GM12892 (cell line): ENCODE measurements at regions not wholly inside any gene's neighbourhood (a gene's known extent, or its start where the extent isn't known, plus 50 kb on each side); places are given as distances from the start of the nearest gene placed in this dataset.

Experiments used
- DNase-seq: peaks from one replicate; pipeline ENCODE4 v3.0.0; 2011; ENCODE audit not compliant: insufficient read length
- FAIRE-seq: peaks from 2 replicates; lab custom pipeline; 2011; peaks lifted over from hg19 to GRCh38; lab: Jason Lieb, UNC
- POLR2A ChIP-seq: IDR thresholded peaks from 2 replicates; pipeline ENCODE4 v1.6.1; 2011; ENCODE audit warnings: low read depth, low read length, control low read depth
- POLR2AphosphoS5 ChIP-seq: IDR thresholded peaks from 2 replicates; pipeline ENCODE4 v1.6.1; 2011; ENCODE audit warnings: low read depth, low read length, control low read depth
- TAF1 ChIP-seq: IDR thresholded peaks from 2 replicates; pipeline ENCODE4 v1.6.1; 2011; ENCODE audit warnings: low read depth, mild to moderate bottlenecking, control low read depth, low read length, borderline replicate concordance

DNA sequence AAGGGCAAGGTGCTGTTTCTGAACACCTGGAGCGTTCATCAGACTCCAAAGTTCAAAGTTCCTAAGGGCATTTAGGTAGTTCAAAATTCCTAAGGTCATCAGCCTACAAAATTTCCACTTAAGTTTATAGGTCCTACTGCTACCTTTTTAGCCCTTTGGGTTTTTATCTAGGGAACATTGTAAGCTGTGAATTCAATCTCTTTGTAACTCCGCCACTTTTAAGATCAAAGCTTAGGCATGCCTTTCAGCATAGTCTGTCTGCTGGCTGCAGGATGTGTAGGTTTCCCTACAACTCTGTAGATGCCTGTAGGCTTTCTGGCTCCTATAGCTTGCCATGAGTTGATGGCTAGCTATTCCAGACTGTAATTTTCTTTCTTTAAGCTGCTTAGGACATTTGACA is 291.6 kb downstream of the MAP2K6 start:
- no peak for TF ChIP-seq TAF1
- TF ChIP-seq POLR2AphosphoS5 = no peak
- TF ChIP-seq POLR2A = no peak
- DNase-seq (no peak), FAIRE-seq (no peak)

GRCh38 chr17:69709441-69709840 is 294.9 kb downstream of the MAP2K6 start:
- FAIRE-seq = no peak
- no peak for DNase-seq
- TF ChIP-seq TAF1 = no peak
- TF ChIP-seq POLR2A = no peak
- no peak for TF ChIP-seq POLR2AphosphoS5

GRCh38 chr17:69710926-69711325 is 296.4 kb downstream of the MAP2K6 start:
- DNase-seq (no peak), FAIRE-seq (no peak)
- TF ChIP-seq POLR2A = no peak
- TF ChIP-seq POLR2AphosphoS5 = no peak
- no peak for TF ChIP-seq TAF1

DNA sequence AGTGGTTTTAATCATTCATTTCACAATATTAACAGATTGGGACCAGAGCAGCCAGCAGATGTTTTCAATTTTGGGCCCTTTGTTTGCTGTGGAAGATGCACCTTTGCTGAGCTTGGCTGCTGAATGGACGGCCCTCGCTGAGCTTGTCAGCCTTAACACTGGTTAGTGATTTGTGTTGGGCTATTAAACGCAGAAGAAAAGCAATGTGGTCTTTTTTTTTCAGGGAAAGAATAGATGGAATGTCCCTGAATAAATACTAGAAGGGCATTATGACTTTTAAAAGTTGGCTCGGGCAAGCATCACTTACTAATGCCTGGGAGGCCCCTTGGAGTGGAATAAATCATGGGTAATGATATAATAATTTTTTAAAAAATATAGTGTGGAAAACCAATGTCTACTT is 297.0 kb downstream of the MAP2K6 start:
- DNase-seq = no peak
- no peak for FAIRE-seq
- TF ChIP-seq POLR2A (no peak), POLR2AphosphoS5 (no peak), TAF1 (no peak)

DNA sequence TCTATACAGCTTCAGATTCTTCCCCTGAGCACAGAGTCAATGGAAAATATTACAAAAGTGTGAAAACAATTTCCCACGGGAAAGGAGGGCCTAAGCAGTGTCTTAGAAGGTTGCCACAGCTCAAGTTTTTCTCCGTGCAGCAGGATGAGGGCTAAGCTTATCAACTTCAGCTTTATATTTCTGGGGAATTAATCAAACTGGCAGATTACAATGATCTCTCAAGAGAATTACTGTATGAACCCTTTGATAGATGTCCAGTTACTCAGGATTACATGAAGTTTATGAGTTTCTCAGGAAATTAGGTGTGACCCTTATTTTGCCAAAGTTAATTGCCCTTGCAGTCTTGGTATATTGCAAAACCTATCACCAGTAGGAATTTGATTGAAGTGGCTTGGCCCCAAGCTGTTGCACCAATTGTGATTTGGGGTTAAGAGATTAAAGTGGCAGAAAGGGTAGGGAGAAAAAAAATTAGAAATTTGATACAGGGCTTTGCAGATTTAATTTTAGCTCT is 298.4 kb downstream of the MAP2K6 start:
- FAIRE-seq = no peak
- TF ChIP-seq POLR2A = no peak
- TF ChIP-seq POLR2AphosphoS5 = no peak
- TF ChIP-seq TAF1 = no peak
- no peak for DNase-seq

- DNase-seq (no peak), FAIRE-seq (no peak)
- TF ChIP-seq POLR2A = no peak
- TF ChIP-seq TAF1 = no peak
- no peak for TF ChIP-seq POLR2AphosphoS5
Observed at GRCh38 chr17:69713815-69714214, 299.3 kb downstream of the MAP2K6 start.

- no peak for TF ChIP-seq POLR2AphosphoS5
- no peak for TF ChIP-seq TAF1
- TF ChIP-seq POLR2A = no peak
- FAIRE-seq (no peak), DNase-seq (no peak)
Observed at GRCh38 chr17:69714669-69715068, 300.2 kb downstream of the MAP2K6 start.

DNA sequence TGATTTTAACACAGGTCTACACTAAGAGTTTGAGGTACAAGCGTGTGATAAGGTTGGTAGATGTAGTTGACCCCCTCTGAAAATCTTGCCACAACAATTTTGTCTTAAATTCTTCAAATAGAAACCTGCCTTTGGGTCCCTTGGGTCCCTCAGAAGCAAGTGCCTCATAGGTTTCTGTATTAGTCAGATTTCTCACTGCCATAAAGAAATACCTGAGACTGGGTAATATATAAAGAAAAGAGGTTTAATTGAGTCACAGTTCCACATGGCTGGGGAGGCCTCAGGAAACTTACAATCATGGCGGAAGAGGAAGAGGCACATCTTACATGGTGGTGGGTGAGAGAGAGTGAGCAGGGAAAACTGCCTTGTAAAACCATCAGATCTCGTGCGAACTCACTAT is 301.2 kb downstream of the MAP2K6 start:
- FAIRE-seq = no peak
- no peak for DNase-seq
- TF ChIP-seq POLR2A = no peak
- TF ChIP-seq TAF1 = no peak
- no peak for TF ChIP-seq POLR2AphosphoS5

GRCh38 chr17:69716556-69716955 is 302.1 kb downstream of the MAP2K6 start:
- FAIRE-seq (no peak), DNase-seq (no peak)
- TF ChIP-seq POLR2AphosphoS5 (no peak), TAF1 (no peak), POLR2A (no peak)

- no peak for TF ChIP-seq POLR2A
- no peak for TF ChIP-seq TAF1
- TF ChIP-seq POLR2AphosphoS5 = no peak
- DNase-seq (no peak), FAIRE-seq (no peak)
Observed at GRCh38 chr17:69717214-69717613, 302.7 kb downstream of the MAP2K6 start.

- no peak for FAIRE-seq
- TF ChIP-seq TAF1 (no peak), POLR2AphosphoS5 (no peak), POLR2A (no peak)
- no peak for DNase-seq
Observed at GRCh38 chr17:69717819-69718218, 303.3 kb downstream of the MAP2K6 start.

GRCh38 chr17:69719474-69720048 is 305.1 kb downstream of the MAP2K6 start:
- TF ChIP-seq POLR2AphosphoS5 = no peak
- no peak for TF ChIP-seq TAF1
- no peak for TF ChIP-seq POLR2A
- FAIRE-seq = no peak
- DNase-seq = no peak
